ENCODE measurements at regions not wholly inside any gene's neighbourhood (a gene's known extent, or its start where the extent isn't known, plus 50 kb on each side); places are given as distances from the start of the nearest gene placed in this dataset.

DNA sequence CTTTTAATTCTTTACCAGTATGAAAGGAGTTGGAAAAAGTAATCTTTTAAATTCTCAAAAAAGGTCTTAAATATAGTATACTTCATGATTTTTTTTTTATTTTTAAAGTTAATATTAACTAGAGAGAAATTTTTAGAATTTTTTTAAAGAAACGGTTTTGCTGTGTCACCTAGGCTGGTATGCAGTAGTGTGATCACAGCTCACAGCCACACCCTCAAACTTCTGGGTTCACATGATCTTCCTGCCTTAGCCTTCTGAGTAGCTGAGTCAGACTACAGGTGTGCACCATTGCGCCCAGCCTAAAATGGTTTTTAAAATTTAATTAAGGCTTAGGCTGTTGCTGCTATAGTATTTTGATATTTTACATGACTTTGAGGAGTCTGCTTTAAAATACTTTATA lies 52.4 kb downstream of the TLCD4 start:
- peak; percentile 46 for DNase-seq (ENCODE audit: low spot score)
- intact Hi-C loops (cut with micrococcal nuclease; ENCODE audit: unreplicated experiment) (loop anchor here (5.0 kb wide), 1 partner anchor 63 kb away; the partner anchor contains the start of gene RWDD3), in situ Hi-C loops (cut with HindIII; ENCODE audit: extremely low pct_ligation_motif_present, low pct_unique_long_range_greater_than_20kb) (no loop called here)
- Histone ChIP-seq H3K79me2 (ENCODE audit: insufficient read depth, low read length) (no peaks in the 10 kb centered on the region), H3K36me3 (replicated peaks in 1 of 2; ENCODE audit: control insufficient read depth in 1 of 2, insufficient read depth in 2 of 2, low read length in 2 of 2) (peaks cover 2 to 6% of the 10 kb centered on the region in 2 experiments; a peak in 2 of 5 replicates), H3K27ac (ENCODE audit: extremely low read length, insufficient read depth, low read length) (peak overlapping the region; percentile 1), H4K20me1 (ENCODE audit: insufficient read depth, low read length) (no peaks in the 10 kb centered on the region), H3K9ac (ENCODE audit: insufficient read depth, low read depth, low read length) (no peak overlapping the region), H3K4me1 (ENCODE audit: insufficient read depth, low read length) (peaks cover 11% of the 10 kb centered on the region), H3K9me3 (ENCODE audit: low read length) (no peaks in the 10 kb centered on the region), H2AFZ (ENCODE audit: low read length) (no peak overlapping the region), H3K27me3 (ENCODE audit: control insufficient read depth in 1 of 2, insufficient read depth in 2 of 2, low read length in 2 of 2) (no peaks in the 10 kb centered on the region), H3K4me2 (ENCODE audit: low read depth, low read length) (no peak overlapping the region), H3K4me3 (replicated peaks in 1 of 3; ENCODE audit: insufficient read depth in 1 of 3, low read depth in 2 of 3, low read length in 3 of 3) (no peak overlapping the region)
- CTCF ChIA-PET (ENCODE audit: low intra/inter-chr PET ratio, low total read pairs) = no interaction called here
- peak; percentile 63 for ATAC-seq
- POLR2A ChIA-PET = no interaction called here
- WGBS (ENCODE audit: low lambda C conversion rate) = 54% methylated on average over 2 of the region's 2 CpGs
- FAIRE-seq = no peak
- BruUV-seq (replicated peaks) = no TSS peak
- TF ChIP-seq MAFF (IDR thresholded peaks at IDR 0.05; ENCODE audit: low read depth, low read length) (0 out of 2 replicates have a peak, but pooled peaks have one; percentile 6), MIER3 (CRISPR knock-in tag; IDR thresholded peaks at IDR 0.05; ENCODE audit: borderline replicate concordance) (no peak), ZBTB4 (CRISPR knock-in tag; IDR thresholded peaks at IDR 0.05; ENCODE audit: borderline replicate concordance) (no peak), HMG20B (CRISPR knock-in tag; conservative IDR thresholded peaks at IDR 0.05) (no peak), ZNF770 (CRISPR knock-in tag; IDR thresholded peaks at IDR 0.05) (no peak), TEAD3 (CRISPR knock-in tag; optimal IDR thresholded peaks at IDR 0.05; ENCODE audit: borderline replicate concordance) (peak; percentile 50), NFE2 (CRISPR knock-in tag; IDR thresholded peaks at IDR 0.05) (peak; percentile 71; the same call in 1 of the 2 replicates), ZSCAN31 (CRISPR knock-in tag; IDR thresholded peaks at IDR 0.05; ENCODE audit: low read depth) (no peak), SRSF9 (IDR thresholded peaks at IDR 0.05; ENCODE audit: borderline replicate concordance, insufficient read depth, low read depth, low read length, poor library complexity, severe bottlenecking) (no peak), RFXAP (CRISPR knock-in tag; IDR thresholded peaks at IDR 0.05; ENCODE audit: borderline replicate concordance) (no peak), HDAC6 (IDR thresholded peaks at IDR 0.05; ENCODE audit: low read depth, low read length) (no peak), NFE2L2 (IDR thresholded peaks at IDR 0.05; ENCODE audit: low read length) (peak; percentile 31; the same call in 1 of the 2 replicates), SAP130 (CRISPR knock-in tag; IDR thresholded peaks at IDR 0.05; ENCODE audit: low read depth) (0 out of 2 replicates have a peak, but pooled peaks have one; percentile 17), REXO4 (CRISPR knock-in tag; IDR thresholded peaks at IDR 0.05; ENCODE audit: borderline replicate concordance) (no peak), CCAR2 (optimal IDR thresholded peaks at IDR 0.05; ENCODE audit: low read depth, low read length) (no peak)
- TF ChIP-seq, protein P1, sequence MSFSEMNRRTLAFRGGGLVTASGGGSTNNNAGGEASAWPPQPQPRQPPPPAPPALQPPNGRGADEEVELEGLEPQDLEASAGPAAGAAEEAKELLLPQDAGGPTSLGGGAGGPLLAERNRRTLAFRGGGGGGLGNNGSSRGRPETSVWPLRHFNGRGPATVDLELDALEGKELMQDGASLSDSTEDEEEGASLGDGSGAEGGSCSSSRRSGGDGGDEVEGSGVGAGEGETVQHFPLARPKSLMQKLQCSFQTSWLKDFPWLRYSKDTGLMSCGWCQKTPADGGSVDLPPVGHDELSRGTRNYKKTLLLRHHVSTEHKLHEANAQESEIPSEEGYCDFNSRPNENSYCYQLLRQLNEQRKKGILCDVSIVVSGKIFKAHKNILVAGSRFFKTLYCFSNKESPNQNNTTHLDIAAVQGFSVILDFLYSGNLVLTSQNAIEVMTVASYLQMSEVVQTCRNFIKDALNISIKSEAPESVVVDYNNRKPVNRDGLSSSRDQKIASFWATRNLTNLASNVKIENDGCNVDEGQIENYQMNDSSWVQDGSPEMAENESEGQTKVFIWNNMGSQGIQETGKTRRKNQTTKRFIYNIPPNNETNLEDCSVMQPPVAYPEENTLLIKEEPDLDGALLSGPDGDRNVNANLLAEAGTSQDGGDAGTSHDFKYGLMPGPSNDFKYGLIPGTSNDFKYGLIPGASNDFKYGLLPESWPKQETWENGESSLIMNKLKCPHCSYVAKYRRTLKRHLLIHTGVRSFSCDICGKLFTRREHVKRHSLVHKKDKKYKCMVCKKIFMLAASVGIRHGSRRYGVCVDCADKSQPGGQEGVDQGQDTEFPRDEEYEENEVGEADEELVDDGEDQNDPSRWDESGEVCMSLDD (CRISPR knock-in tag; IDR thresholded peaks at IDR 0.05; ENCODE audit: borderline replicate concordance) = no peak

Data from HepG2 (cell line).